NCI-H2107 (cell line): ENCODE measurements at regions not wholly inside any gene's neighbourhood (a gene's known extent, or its start where the extent isn't known, plus 50 kb on each side); places are given as distances from the start of the nearest gene placed in this dataset.

Experiments used
- DNase-seq: peaks from one replicate; lab custom pipeline; 2025; lab: John Stamatoyannopoulos, UW

DNA sequence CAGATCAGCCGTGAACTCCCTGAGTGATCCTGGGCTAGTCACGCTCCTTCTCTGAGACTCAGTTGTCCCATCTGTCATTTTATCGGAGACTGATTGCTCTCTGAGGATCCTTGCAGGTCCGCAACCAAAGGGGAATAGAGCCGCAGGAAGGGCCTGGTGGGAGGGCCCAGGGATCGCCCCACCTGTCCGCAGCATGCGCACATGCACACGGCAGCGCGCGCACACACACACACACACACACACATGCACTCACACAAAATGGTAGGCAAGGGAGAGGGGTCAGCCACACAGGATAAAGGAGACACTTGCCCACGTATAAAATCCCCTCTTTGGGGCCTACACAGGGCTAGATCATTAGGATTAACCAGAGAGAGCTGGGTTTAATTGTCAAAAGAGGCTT lies 95.6 kb upstream of the FOXP4 start:
- no peak for DNase-seq

- DNase-seq = no peak
These were observed 95.1 kb upstream of the FOXP4 start for GRCh38 chr6:41451039-41451438.

DNA sequence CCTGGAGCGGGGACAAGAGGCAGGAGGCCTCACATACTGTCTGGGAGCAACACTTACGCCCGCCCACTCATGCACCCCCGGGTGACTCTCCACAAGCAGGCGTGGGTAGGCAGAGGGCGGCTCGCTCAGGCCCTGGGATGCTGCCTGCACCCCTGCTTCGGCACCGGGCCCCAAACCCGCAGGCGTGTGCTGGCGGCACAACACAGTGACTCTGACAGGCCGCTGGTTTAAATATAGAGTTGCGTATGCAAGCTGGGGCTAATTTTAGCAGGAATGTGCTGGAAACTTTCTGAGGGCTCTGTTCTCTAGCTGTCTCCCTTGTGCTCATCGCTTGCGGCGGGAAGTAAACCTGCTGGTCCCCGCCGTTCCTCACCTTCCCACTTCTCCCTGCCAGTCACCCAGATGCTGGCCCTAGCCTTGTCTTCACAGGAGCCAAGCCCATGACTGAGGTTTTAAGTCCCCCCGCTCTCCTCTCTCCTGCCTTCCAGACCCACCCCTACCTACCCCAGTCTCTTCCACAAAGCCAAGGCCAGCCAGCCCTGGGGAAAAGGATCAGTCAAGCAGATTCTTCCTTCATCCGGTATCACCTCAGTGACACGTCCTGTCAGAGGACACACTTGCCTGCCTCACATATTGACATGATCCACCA lies 94.5 kb upstream of the FOXP4 start:
- DNase-seq = no peak

GRCh38 chr6:41452763-41453162 lies 93.4 kb upstream of the FOXP4 start:
- DNase-seq = no peak

GRCh38 chr6:41453244-41453643 lies 92.9 kb upstream of the FOXP4 start:
- no peak for DNase-seq

DNA sequence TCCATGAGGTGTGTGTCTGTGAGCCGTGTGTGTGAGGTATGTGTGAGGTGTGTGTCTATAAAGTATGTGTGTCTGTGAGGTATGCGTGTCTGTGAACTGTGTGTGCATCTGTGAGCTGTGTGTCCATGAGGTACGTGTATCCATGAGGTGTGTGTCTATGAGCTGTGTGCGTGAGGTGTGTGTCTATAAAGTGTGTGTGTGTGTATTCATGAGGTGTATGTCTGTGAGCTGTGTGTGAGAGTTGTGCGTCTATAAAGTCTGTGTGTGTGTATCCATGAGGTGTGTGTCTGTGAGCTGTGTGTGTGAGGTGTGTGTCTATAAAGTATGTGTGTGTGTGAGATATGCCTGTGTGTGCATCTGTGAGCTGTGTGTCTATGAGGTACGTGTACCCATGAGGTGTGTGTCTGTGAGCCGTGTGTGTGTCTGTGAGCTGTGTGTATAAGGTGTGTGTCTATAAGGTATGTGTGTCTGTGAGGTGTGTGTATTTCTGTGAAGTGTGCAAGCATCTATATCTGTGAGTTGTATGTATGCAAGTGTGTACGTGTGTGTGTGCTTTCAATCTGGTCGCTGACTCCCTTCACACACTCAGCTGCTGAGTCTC lies 91.9 kb upstream of the FOXP4 start:
- DNase-seq = no peak

GRCh38 chr6:41455410-41455809 lies 90.8 kb upstream of the FOXP4 start:
- DNase-seq = no peak

GRCh38 chr6:41455818-41456217 lies 90.4 kb upstream of the FOXP4 start:
- DNase-seq = no peak

DNA sequence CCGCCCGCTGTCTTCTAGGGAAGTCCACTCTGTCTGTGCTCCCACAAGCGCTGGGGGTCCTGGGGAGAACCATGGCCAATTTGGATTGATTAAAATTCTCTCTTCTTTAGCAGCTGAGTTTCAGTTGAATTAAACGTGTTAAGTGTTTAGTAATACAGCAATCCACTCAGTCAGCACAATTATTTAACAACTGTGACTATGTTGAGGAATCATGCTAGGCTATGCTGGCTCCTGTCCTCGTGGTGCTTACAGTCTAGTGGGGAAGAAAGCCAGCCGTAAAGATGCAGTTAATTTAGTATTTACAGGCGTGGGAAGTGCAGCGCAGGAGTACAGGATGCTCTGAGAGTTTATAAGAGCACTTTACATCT lies 88.9 kb upstream of the FOXP4 start:
- no peak for DNase-seq

DNA sequence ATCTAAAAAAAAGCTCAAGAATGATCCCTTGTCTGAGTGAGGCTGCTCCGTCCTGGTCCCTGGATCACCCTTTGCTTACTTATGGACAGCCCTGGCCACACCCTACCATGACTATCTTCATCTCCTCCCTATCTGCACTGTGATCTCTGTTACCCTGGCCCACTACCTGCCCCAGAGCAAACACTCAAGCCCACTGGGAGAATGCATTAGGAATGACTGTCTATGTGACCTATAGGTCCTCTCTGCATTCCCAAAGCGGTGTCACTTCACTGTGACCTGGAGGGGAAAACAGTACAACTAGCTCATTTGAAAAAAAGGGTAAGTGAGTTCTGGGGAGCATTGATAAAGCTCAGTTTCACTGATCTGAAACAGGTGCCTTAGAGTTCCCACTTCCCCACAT lies 86.4 kb upstream of the FOXP4 start:
- DNase-seq = no peak

- DNase-seq = no peak
These were observed 85.3 kb upstream of the FOXP4 start for GRCh38 chr6:41460742-41461336.

DNA sequence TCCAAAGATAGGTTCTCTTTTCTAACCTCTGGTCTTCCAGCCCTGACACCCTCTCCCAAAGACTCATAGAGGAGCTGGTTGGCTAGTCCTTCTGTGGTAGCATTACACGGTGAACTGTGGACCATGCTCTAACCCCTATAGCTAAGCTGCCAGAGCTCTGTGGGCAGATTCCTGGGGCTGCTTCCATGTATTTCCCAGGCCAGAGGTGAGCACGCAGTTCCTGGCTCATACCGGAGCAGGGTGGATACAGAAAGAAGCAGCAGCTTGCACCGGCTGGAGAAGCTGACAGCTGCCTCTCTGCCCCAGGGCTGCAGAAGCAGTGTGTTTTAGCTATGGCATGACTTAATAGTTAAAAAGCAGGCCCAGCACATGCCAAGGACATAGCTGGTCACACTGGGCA lies 84.1 kb upstream of the FOXP4 start:
- no peak for DNase-seq

GRCh38 chr6:41463062-41463930 lies 82.9 kb upstream of the FOXP4 start:
- no peak for DNase-seq

- DNase-seq = no peak
These were observed 82.2 kb upstream of the FOXP4 start for GRCh38 chr6:41464019-41464418.

DNA sequence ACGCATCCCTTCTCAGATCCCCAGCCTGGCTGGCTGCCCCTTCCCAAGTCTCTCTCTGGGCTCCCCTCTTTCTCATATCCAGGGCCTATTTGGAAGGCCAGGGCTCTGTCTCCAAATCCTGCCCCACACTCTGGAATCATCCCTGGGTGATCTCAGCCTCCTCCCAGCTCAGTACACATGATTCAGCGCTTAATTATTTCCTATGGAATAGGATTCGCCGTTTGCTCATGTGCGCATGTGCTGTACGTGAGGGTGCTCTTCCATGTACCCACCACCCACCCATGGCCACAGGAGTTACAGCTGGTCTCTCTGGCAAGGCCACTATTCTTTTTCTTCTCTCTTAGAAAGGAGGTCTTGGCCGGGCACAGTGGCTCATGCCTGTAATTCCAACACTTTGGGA lies 81.7 kb upstream of the FOXP4 start:
- DNase-seq = no peak

- DNase-seq = no peak
These were observed 79.7 kb upstream of the FOXP4 start for GRCh38 chr6:41466437-41466990.

DNA sequence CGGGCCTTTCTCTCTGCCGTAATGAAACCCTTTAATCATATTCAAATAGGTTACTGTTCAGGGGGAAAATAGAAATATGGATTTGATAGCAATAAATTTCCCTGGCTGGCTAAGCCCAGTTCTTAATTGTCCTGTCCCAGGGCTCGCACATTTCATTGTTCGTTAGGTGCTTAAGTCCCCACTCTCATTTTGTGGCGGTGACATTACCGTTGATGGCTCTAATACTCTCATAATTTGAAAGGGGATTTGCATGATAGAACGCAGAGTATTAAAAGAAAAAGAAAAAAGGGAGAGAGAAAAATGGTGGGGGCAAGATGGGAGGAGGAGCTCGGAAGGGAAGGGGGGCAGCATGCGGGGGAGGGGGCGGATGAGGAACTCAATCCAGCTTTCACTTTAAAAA lies 79.1 kb upstream of the FOXP4 start:
- DNase-seq = no peak

- DNase-seq = no peak
These were observed 78.4 kb upstream of the FOXP4 start for GRCh38 chr6:41467627-41468404.

DNA sequence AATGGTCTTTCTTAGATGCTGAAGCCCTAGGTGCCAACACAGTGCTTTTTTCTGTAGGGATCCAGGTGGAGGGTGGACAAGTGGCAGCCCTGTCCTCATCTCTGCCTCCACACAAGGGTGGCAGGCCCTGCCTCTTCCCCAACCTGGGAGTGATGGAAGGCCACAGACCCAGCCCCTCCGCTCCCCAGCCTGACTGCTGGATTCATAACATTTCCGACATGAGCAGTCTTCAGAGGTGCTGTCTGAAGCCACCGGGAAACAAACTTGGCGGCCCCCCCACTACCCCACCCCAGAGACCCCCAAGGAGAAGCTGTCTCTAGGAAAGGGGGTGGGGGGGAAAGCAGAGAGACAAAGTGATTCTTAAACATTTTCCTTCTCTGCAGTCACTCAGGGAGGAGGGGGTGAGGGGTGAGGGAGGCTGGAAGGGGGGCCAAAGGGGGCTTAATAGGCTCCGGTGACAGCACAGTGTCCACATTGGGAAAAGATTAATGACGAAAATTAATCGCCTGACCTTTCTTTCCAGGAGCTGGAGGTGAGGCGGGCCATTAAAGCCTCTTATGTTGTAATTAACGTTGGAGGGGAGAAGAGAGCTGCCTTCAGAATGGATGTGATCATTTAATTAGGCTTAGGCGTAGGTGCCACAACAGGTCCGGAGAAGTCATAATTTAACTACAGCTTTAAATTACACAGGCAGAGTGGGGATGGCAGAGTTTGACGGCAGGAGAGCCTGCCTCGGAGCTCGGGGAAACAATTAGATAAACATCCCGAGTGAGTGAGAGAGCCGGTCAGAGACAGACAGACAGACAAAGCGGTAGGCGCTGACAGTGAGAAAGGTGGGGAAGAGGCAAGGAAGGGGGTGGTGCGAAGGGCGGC lies 76.8 kb upstream of the FOXP4 start:
- no peak for DNase-seq

GRCh38 chr6:41470029-41470330 lies 76.2 kb upstream of the FOXP4 start:
- no peak for DNase-seq
